NT2/D1 (cell line): ENCODE measurements at regions not wholly inside any gene's neighbourhood (a gene's known extent, or its start where the extent isn't known, plus 50 kb on each side); places are given as distances from the start of the nearest gene placed in this dataset.

Experiments
- DNase-seq: peaks from one replicate; pipeline ENCODE4 v3.0.0-alpha.2; 2011; ENCODE audit warnings: low read depth, low spot score
- H3K27me3 ChIP-seq: 2 replicates; pipeline ENCODE4 v1.6.0; 2011; ENCODE audit warnings: mild to moderate bottlenecking; ENCODE audit not compliant: insufficient read length, insufficient read depth
- H3K36me3 ChIP-seq: 2 replicates; pipeline ENCODE4 v1.6.1; 2011; ENCODE audit warnings: mild to moderate bottlenecking, low read length, mixed read lengths; ENCODE audit not compliant: insufficient read depth, insufficient read length
- H3K4me1 ChIP-seq: 2 replicates; pipeline ENCODE4 v1.5.1; 2011; ENCODE audit not compliant: insufficient read depth, insufficient read length
- H3K4me3 ChIP-seq: 2 replicates; pipeline ENCODE4 v1.5.1; 2011; ENCODE audit warnings: low read depth; ENCODE audit not compliant: insufficient read length
- H3K9ac ChIP-seq: 2 replicates; pipeline ENCODE4 v1.6.0; 2011; ENCODE audit warnings: low read depth; ENCODE audit not compliant: insufficient read length
- H3K9me3 ChIP-seq: 2 replicates; pipeline ENCODE4 v1.5.1; 2011; ENCODE audit warnings: mild to moderate bottlenecking, low read length; ENCODE audit not compliant: insufficient read depth
- SUZ12 ChIP-seq: IDR thresholded peaks from 2 replicates; pipeline ENCODE4 v1.6.1; 2011; ENCODE audit not compliant: insufficient read length, insufficient read depth; ENCODE audit errors: extremely low read depth
- YY1 ChIP-seq: IDR thresholded peaks from 2 replicates; pipeline ENCODE4 v1.6.1; 2011; ENCODE audit not compliant: insufficient read length, insufficient read depth
- ZNF274 ChIP-seq: IDR thresholded peaks from 2 replicates; pipeline ENCODE4 v1.6.1; 2011; ENCODE audit warnings: mild to moderate bottlenecking, low read depth, low read length

DNA sequence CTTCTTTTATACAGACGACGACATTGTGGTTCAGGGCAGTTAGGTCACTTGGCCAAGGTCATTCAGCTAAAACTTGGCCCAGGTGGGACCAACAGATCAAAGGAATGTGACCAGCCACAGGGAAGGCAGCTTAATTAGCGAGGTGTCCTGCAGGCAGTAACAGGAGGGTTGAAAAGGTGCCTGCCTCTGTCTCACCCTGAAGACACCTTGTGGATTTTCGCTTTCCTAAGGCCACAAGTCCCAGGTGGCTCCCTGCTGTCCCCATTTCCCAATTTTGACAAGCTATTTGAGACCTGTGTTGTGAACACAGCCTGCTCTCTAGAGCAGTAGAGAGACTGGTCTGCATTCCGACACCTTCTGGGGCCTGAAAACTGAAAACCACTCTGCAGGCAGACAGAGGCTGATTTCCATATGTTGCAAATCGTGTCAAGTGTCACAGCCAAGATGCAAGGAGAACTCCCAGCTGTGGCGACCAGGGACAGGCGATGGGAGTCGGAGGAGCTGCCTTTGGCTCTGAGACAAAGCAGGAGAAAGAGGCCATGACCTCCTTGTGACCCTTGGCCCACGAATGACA lies 593.1 kb upstream of the CDH5 start:
- no peaks in the 10 kb centered on the region for H3K27me3 ChIP-seq
- no peak for TF ChIP-seq ZNF274
- no peak for TF ChIP-seq YY1
- TF ChIP-seq SUZ12, result no peak
- peaks cover 84% of the 10 kb centered on the region for H3K9me3 ChIP-seq
- H3K36me3 ChIP-seq, result no peaks in the 10 kb centered on the region
- no peak overlapping the region for H3K4me3 ChIP-seq
- H3K9ac ChIP-seq, result no peak overlapping the region
- no peak for DNase-seq
- peaks cover 8% of the 10 kb centered on the region for H3K4me1 ChIP-seq

DNA sequence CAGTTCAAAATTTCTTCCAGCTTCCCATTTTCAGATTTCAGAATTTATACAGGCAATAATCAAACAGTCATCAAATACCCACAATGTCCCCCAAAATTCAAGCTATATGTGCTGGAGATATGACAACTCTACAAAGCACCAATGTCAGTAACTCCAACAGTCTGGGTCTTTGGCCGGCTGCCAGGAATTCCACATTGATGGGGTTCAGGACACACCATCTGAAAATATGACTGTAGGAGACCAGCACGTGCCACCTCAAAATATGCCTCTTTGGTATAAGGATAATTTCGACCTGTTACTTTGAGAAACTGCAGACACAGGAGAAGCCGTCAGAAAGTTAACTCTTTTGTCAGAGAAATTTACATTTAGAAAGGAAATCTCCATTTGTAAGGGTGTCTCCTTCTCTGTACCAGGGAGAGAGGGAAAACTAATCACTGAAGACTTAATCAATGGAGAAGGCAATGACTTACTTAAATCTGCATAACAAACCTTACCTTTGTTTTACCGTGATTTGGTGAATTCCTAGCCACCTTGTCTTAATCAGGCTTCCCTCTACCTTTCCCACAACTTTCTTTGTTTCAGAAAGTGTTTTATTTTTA lies 594.3 kb upstream of the CDH5 start:
- Histone ChIP-seq H3K36me3 (no peaks in the 10 kb centered on the region), H3K9me3 (peaks cover 79% of the 10 kb centered on the region), H3K27me3 (no peaks in the 10 kb centered on the region), H3K4me1 (peaks cover 8% of the 10 kb centered on the region), H3K4me3 (no peak overlapping the region), H3K9ac (no peak overlapping the region)
- DNase-seq, result peak; percentile 70
- TF ChIP-seq ZNF274 (no peak), SUZ12 (no peak), YY1 (no peak)

DNA sequence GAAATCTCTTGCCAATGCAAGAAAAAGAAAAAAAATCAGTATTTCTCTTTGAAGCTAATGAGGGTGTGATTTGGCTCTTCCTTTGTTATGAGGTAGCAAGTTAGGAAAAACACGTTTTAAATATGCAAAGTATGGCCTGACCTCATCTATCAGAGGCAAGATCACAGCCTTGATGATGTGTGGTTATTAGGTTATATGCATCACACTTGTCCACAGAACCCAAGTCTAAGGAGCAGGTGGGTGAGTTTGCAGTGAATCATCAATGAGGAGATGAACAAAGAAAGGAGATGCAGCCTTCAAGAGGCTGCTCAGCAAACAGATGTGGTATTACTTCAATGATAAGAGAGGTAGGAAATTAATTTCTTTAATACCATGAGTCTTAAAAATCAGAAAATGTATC lies 594.8 kb upstream of the CDH5 start:
- TF ChIP-seq ZNF274, result no peak
- TF ChIP-seq SUZ12, result no peak
- TF ChIP-seq YY1, result no peak
- Histone ChIP-seq H3K9me3 (peaks cover 76% of the 10 kb centered on the region), H3K4me3 (no peak overlapping the region), H3K27me3 (no peaks in the 10 kb centered on the region), H3K4me1 (peaks cover 8% of the 10 kb centered on the region), H3K9ac (no peak overlapping the region), H3K36me3 (no peaks in the 10 kb centered on the region)
- no peak for DNase-seq

DNA sequence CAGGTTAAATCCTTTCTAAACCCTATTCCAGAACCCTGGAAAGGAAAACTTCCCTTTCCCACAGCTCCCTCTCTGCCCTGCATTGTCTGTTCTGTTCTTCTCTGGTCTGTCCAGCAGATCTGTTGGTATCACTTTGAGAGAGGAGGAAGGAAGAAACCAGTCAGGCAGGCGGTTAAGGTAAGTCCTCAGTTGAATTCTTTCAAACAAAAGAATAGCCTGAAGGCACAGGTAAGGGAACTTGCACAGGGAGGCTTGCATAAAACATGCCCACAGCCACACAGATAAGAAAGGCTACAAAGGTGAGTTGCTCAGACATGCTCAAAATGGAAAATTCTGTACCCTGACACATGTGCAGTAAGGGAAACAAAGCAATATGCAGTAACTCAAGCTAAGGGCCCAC lies 595.7 kb upstream of the CDH5 start:
- Histone ChIP-seq H3K36me3 (no peaks in the 10 kb centered on the region), H3K4me3 (no peak overlapping the region), H3K9me3 (peaks cover 68% of the 10 kb centered on the region), H3K9ac (no peak overlapping the region), H3K27me3 (no peaks in the 10 kb centered on the region), H3K4me1 (peaks cover 8% of the 10 kb centered on the region)
- no peak for DNase-seq
- TF ChIP-seq ZNF274, result no peak
- no peak for TF ChIP-seq YY1
- TF ChIP-seq SUZ12, result no peak

DNA sequence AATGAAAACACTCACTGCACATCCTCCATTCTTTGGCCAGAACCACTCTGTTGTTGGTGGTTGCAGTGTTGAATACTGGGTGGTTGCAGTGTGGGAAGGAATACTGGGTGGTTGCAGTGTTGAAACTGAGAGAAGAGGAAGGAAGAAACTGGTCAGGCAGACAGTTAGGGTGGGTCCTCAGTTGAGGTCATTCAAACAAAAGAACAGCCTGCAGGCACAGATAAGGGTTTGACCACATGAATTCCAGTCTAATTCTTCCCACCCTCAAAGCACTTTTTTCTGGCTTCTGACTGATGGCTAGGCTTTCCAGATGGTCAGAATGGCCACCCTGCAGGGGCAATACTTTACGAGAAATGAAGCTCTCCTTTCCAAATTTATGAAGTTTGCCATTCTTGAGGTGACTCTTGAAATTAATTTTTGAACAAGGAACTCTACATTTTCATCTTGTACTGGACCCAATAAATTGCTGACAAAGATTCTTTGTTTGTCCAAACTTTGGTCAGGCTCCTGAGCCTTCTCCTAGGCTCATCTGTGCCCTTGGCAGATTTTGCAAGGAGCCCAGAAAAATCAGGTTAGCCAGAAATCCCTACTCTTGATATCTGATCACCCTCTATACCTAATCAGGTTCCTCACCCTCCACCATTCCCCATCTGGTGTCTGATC lies 596.6 kb upstream of the CDH5 start:
- H3K4me3 ChIP-seq, result no peak overlapping the region
- peaks cover 67% of the 10 kb centered on the region for H3K9me3 ChIP-seq
- DNase-seq, result no peak
- H3K27me3 ChIP-seq, result no peaks in the 10 kb centered on the region
- TF ChIP-seq ZNF274, result no peak
- TF ChIP-seq SUZ12, result no peak
- TF ChIP-seq YY1, result no peak
- no peaks in the 10 kb centered on the region for H3K36me3 ChIP-seq
- no peak overlapping the region for H3K9ac ChIP-seq
- peaks cover 8% of the 10 kb centered on the region for H3K4me1 ChIP-seq

DNA sequence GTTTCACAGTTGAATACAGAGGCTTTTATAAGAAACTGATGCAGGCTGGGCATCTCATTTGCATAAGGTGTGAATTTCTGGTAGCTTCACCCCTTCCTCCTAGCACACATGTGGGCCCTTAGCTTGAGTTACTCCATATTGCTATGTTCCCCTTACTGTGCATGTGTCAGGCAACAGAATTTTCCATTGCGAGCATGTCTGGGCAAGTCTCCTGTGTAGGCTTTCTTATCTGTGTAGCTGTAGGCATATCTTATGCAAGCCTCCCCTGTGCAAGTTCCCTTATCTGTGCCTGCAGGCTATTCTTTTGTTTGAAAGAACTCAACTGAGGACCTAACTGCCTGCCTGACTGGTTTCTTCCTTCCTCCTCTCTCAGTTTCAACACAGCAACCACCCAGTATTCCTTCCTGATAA lies 597.4 kb upstream of the CDH5 start:
- Histone ChIP-seq H3K4me3 (no peak overlapping the region), H3K27me3 (no peaks in the 10 kb centered on the region), H3K9me3 (peaks cover 58% of the 10 kb centered on the region), H3K4me1 (peaks cover 8% of the 10 kb centered on the region), H3K36me3 (no peaks in the 10 kb centered on the region), H3K9ac (no peak overlapping the region)
- DNase-seq, result no peak
- TF ChIP-seq YY1 (no peak), SUZ12 (no peak), ZNF274 (no peak)

DNA sequence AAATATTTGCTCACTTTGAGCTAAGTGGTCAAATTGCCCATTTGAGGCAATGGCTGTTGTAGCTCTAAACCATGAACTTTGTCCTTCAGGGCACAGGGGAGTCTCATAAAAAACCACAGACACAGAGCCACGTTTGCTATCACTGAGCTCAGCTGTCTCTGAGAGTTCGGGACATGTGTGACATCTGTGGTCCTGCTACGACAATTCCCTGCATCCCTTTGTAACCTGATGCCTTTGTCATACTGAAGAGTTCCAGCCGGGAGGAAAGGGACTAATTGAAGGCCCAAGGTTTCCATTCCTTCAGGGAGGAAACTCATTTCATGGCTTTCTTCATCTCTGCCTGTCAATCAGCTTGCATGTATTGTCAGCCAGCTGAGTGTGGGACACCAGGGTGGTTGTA lies 599.4 kb upstream of the CDH5 start:
- Histone ChIP-seq H3K9ac (no peak overlapping the region), H3K4me3 (no peak overlapping the region), H3K9me3 (peaks cover 39% of the 10 kb centered on the region), H3K27me3 (no peaks in the 10 kb centered on the region), H3K36me3 (no peaks in the 10 kb centered on the region), H3K4me1 (no peaks in the 10 kb centered on the region)
- no peak for DNase-seq
- TF ChIP-seq YY1 (no peak), ZNF274 (no peak), SUZ12 (no peak)
